HUES48 (cell line): ENCODE measurements at regions not wholly inside any gene's neighbourhood (a gene's known extent, or its start where the extent isn't known, plus 50 kb on each side); places are given as distances from the start of the nearest gene placed in this dataset.
"Not testable (repeated sequence)": the region's sequence is repeated elsewhere in the genome, so short reads cannot be mapped to it uniquely, and the experiment has no call there.

ENCODE experiments used
- H3K27ac ChIP-seq: one replicate; pipeline ENCODE4 v1.7.0; 2013; ENCODE audit warnings: low read depth, low read length, inconsistent platforms
- H3K27me3 ChIP-seq: 2 replicates; pipeline ENCODE4 v1.6.1; 2013; ENCODE audit warnings: mild to moderate bottlenecking, low read length; ENCODE audit not compliant: control insufficient read depth, insufficient read depth
- H3K36me3 ChIP-seq: 2 replicates; pipeline ENCODE4 v1.6.1; 2013; ENCODE audit warnings: low read length; ENCODE audit not compliant: control insufficient read depth, insufficient read depth
- H3K4me1 ChIP-seq: 2 replicates; pipeline ENCODE4 v1.6.1; 2013; ENCODE audit warnings: mild to moderate bottlenecking, low read length; ENCODE audit not compliant: control insufficient read depth, insufficient read depth
- H3K4me3 ChIP-seq: 2 replicates; pipeline ENCODE4 v1.5.1; 2013; ENCODE audit warnings: mild to moderate bottlenecking, low read depth, low read length
- H3K9ac ChIP-seq: 2 replicates; pipeline ENCODE4 v1.6.1; 2013; ENCODE audit warnings: mild to moderate bottlenecking, low read depth, low read length, moderate library complexity
- H3K9me3 ChIP-seq: 2 replicates; pipeline ENCODE4 v1.6.1; 2013; ENCODE audit warnings: low read length; ENCODE audit not compliant: control insufficient read depth, insufficient read depth

DNA sequence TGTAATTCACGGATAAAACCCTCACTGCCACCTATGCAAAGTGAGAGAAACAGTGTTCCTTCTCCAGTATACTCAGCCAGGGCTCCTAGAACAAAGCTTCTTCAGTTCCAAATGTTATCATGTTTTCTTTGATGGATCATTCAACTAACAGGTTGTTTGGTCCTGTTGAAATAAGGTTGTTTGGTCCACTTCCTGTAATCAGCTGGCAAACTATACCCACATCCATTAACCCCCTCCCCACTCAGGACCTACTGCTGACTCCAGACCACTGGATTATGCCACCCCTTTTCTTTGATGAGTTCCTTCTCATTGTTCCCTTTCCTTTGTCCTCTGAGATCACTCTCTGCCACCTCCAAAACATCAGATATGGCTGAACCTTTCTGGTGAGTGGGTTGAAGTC is 267.7 kb upstream of the USP25 start:
- Histone ChIP-seq H3K36me3 (no peaks in the 10 kb centered on the region), H3K27ac (no peak overlapping the region), H3K9me3 (no peaks in the 10 kb centered on the region), H3K9ac (no peak overlapping the region), H3K27me3 (no peaks in the 10 kb centered on the region), H3K4me3 (no peak overlapping the region), H3K4me1 (no peaks in the 10 kb centered on the region)

DNA sequence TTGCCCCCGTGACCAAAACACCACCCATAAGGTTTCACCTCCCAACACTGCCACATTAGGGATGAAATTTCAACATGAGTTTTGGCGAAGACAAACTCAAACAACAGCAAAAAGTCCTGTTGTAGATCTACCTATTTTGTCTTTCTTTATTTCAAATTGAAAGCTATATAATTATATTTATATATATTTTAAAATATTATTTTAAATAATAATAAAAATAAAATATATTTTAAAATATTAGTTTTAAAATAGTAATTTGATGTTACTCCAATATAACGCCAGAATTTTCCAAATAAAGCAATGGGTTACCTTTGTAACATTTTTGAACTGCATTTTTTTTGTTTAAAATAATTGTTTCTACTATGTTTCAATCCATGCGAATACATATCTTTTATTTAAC is 263.5 kb upstream of the USP25 start:
- Histone ChIP-seq H3K9ac (no peak overlapping the region), H3K27me3 (no peaks in the 10 kb centered on the region), H3K36me3 (no peaks in the 10 kb centered on the region), H3K9me3 (no peaks in the 10 kb centered on the region), H3K4me1 (no peaks in the 10 kb centered on the region), H3K4me3 (no peak overlapping the region), H3K27ac (no peak overlapping the region)

DNA sequence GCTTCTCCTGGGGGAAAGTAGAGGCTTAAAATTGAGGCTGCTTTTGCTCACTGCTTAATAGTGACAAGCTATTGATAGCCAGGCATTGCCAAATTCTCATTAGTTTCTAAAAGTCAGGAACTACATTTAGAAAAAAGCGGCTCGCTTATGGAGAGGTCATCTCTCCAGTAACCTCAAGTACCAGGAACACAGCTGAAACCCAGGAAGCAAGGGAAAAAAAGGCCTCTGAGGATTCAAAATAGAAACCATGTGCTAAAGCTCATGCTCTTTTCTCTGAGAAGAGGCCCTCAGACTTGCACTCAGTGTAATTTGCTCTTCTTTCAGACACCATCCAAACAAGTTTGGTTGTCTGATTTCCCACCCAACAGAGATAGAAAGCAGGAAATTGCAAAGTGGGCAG is 261.4 kb upstream of the USP25 start:
- H3K9ac ChIP-seq, result no peak overlapping the region
- H3K4me1 ChIP-seq, result no peaks in the 10 kb centered on the region
- H3K36me3 ChIP-seq, result no peaks in the 10 kb centered on the region
- H3K27me3 ChIP-seq, result no peaks in the 10 kb centered on the region
- no peaks in the 10 kb centered on the region for H3K9me3 ChIP-seq
- no peak overlapping the region for H3K4me3 ChIP-seq
- H3K27ac ChIP-seq, result no peak overlapping the region

DNA sequence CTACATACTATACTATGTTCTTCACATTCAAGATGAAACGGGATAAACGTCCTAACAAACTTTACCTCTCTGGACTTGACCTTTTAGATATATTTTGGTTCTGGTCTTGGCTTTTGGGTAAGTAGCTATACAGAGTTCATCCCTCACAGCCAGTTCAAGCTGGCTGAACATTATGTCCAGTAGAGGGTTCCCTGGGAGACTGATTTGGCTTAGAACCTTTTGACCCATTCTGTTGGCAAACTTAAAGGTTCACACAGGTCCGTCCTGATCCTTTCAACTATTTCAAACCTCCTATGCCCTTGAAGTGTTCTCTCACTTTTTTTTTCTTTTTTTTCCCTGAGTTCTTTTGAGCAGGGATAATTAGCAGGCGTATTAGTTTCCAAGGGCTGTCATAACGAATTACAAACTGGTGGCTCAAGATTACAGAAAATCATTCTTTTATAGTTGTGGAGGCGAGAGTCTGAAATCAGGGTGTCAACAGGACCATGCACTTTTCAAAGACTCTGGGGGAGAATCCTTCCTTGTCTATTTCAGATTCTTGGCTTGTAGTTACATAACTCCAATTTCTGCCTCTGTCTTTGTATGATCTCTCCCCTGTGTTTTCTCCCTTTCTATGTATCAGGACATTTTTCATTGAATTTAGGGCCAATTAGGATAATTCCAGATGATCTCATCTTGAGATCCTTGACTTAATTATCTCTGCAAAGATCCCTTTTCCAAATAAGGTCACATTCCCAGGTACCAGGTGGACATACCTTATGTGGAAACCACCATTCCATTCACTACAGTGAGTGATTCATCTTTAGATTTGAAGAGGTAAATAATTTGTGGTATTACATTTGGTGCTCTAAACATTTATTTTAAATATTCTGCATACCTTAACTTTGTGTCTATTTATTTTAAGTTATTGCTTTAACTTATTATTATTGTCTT is 257.4 kb upstream of the USP25 start:
- Histone ChIP-seq H3K4me1 (no peaks in the 10 kb centered on the region), H3K9ac (no peak overlapping the region), H3K27ac (no peak overlapping the region), H3K9me3 (no peaks in the 10 kb centered on the region), H3K36me3 (no peaks in the 10 kb centered on the region), H3K27me3 (no peaks in the 10 kb centered on the region), H3K4me3 (no peak overlapping the region)

DNA sequence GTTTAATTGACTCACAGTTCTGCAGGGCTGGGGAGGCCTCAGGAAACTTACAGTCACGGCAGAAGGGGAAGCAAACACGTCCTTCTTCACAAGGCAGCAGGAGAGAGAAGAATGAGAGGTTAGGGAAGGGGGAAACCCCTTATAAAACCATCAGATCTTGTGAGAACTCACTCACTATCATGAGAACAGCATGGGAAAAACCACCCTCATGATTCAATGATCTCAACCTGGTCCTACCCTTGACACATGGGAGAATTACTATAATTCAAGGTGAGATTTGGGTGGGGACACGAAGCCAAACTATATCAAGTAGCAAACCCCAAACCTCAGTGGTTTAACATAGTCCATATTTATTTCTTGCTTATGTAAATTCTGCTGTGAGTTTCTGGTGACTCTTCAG is 252.0 kb upstream of the USP25 start:
- H3K36me3 ChIP-seq, H3K9me3 ChIP-seq, H3K27ac ChIP-seq, H3K4me3 ChIP-seq, H3K9ac ChIP-seq, H3K27me3 ChIP-seq, H3K4me1 ChIP-seq: not testable (repeated sequence)

DNA sequence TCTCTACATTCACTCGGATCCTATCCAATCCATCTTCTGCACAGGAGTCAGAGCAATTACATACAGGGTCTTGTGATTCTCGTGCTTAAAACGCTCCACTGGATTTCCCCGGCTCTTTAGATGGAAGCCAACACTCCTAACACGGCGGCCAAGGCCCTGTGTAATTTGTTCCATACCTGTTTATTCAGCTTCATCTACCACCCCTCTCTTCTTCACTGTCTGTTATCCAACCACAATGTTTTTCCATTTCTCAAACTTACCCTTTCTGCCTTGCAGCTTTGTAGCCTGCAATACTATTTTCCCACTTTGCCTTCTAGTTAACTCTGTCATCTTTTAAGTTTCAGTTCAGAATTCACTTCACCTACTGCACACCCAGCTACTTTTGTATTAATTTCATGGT is 249.6 kb upstream of the USP25 start:
- Histone ChIP-seq H3K4me1 (no peaks in the 10 kb centered on the region), H3K4me3 (no peak overlapping the region), H3K9me3 (no peaks in the 10 kb centered on the region), H3K36me3 (no peaks in the 10 kb centered on the region), H3K9ac (no peak overlapping the region), H3K27ac (no peak overlapping the region), H3K27me3 (no peaks in the 10 kb centered on the region)

DNA sequence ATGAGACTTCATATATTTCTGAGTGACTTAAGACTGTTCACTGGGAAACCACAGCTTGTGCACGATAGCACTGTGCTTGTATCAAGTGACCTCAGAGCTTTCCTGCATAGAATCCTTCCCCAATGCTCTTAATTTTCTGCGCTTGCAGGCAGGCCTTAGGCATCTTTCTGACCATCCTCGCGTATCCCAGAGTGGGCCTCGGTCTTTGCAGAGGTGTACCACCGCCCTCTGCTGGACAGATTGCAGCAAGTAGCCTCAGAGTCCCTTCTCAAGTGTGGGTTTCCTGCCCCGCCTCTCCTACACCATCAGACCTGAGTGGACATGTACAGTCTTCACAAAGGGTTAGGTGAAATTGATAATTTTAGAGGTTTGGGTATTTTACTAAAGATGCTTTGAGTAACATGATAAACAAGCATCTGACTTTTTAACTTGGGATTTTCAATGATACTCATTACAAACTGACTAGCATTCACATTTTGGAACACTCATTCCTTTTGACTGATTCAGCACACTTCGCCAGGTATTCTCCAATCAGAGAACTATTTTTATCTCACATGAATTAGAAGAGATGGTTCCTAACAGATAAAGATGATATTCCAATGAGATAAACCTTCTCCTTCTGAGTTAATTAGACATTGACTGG is 246.5 kb upstream of the USP25 start:
- Histone ChIP-seq H3K4me3 (no peak overlapping the region), H3K9me3 (no peaks in the 10 kb centered on the region), H3K36me3 (no peaks in the 10 kb centered on the region), H3K27ac (no peak overlapping the region), H3K9ac (no peak overlapping the region), H3K27me3 (no peaks in the 10 kb centered on the region), H3K4me1 (no peaks in the 10 kb centered on the region)

DNA sequence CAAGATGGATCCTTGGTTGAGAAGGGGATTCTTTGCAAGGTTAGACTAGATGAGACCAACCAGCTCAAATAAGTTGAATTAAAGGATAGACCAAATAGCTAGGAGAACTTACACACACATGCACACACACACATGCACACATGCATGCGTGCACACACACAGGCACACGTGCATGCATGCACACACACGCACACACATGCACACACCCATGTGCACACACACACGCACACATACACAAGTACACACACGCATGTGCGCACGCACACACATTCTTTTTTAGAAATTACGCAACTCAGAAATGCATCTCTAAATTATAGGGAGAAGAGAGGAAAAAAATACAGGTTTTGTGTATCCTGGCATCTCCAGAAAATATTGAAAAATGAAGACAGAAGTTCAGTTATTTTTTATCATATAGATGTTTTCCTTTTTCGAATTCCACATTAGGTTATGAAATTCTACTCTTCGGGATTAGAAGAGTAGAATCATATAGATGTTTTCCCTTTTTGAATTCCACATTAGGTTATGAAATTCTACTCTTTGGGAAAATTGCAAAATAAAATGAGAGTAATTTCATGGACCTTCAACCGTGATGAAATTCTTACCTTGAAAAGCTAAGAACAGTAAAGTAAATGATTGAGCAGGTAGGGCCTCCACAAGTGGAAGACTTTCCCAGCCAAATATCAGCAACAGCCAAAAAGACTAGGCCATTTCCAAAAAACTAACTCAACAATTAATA is 243.2 kb upstream of the USP25 start:
- H3K4me3 ChIP-seq, result no peak overlapping the region
- no peaks in the 10 kb centered on the region for H3K27me3 ChIP-seq
- H3K9me3 ChIP-seq, result no peaks in the 10 kb centered on the region
- no peak overlapping the region for H3K27ac ChIP-seq
- H3K36me3 ChIP-seq, result no peaks in the 10 kb centered on the region
- H3K9ac ChIP-seq, result no peak overlapping the region
- no peaks in the 10 kb centered on the region for H3K4me1 ChIP-seq

DNA sequence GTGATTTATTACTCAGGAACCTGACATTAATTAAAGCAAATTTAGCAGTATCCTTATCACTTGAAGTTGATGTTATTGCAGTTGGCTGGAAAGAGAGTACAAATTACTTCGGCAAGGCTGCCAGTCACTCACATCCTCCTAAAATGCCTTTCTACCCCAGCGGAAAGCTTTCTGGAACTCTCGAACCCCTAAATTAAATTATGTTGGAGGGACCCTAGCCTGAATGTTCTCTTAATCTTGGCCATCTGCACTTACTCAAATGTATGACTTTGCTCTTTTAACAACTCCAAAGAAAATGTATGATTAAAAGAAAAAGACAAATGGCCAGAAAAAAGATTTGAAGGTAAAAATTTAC is 242.6 kb upstream of the USP25 start:
- Histone ChIP-seq H3K4me3 (no peak overlapping the region), H3K9me3 (no peaks in the 10 kb centered on the region), H3K27me3 (no peaks in the 10 kb centered on the region), H3K9ac (no peak overlapping the region), H3K36me3 (no peaks in the 10 kb centered on the region), H3K4me1 (no peaks in the 10 kb centered on the region), H3K27ac (no peak overlapping the region)

DNA sequence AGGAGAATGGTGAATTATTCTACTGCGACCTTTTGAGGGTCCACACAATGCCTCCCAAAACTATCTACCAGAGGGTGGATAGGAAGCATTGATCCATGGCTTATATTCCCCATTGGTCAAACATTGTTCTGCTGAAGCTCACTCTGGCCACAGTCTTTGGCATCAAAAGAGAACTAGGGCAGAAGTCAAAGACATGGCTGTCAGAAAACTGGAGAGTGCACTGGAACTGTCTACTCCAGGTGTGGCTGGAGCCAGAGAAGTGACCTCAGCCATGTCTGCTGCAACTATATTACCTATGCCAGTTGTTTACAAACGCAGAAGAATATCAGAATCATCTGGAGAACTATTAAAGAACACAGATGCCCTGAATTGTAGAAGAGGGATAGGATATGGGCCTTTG is 238.7 kb upstream of the USP25 start:
- no peak overlapping the region for H3K9ac ChIP-seq
- no peaks in the 10 kb centered on the region for H3K9me3 ChIP-seq
- H3K27me3 ChIP-seq, result no peaks in the 10 kb centered on the region
- H3K27ac ChIP-seq, result no peak overlapping the region
- no peak overlapping the region for H3K4me3 ChIP-seq
- no peaks in the 10 kb centered on the region for H3K36me3 ChIP-seq
- no peaks in the 10 kb centered on the region for H3K4me1 ChIP-seq

DNA sequence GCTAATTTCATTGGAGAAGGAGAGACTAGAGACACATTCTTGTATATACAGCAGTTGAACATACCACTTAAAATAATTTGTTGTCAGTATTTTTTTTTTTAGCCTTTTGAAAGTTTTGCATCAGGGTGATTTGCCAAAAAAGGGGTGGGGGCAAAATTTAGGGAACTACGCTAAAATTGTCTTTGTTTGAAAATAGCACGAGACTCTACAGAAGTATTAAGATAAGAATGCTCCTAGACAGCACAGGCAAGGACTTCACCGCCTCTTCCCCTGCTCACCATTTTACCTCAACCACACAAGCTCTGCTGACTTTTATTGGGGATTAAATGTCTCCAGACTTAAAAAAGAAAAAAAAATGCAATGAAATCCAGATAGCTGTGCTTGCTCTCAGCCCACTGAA is 236.1 kb upstream of the USP25 start:
- no peaks in the 10 kb centered on the region for H3K36me3 ChIP-seq
- no peak overlapping the region for H3K27ac ChIP-seq
- H3K9ac ChIP-seq, result no peak overlapping the region
- no peak overlapping the region for H3K4me3 ChIP-seq
- H3K9me3 ChIP-seq, result no peaks in the 10 kb centered on the region
- H3K4me1 ChIP-seq, result no peaks in the 10 kb centered on the region
- no peaks in the 10 kb centered on the region for H3K27me3 ChIP-seq
